Panc1 (cell line): ENCODE measurements at regions not wholly inside any gene's neighbourhood (a gene's known extent, or its start where the extent isn't known, plus 50 kb on each side); places are given as distances from the start of the nearest gene placed in this dataset.

Source experiments
- ATAC-seq: fragments of 200-7000 bp; cut with Tn5 transposase; 2 replicates; pipeline ENCODE4 v1.9.1; 2020; ENCODE audit warnings: mild to moderate bottlenecking, moderate library complexity
- BruUV-seq: library from RNA; stranded (reverse); fragments of 400-500 nt; replicated peaks from 2 replicates; lab custom pipeline; 2021; lab: Mats Ljungman, UMichigan
- CTCF ChIA-PET: fragments of 300-600 bp; sonication (Branson Sonifier 250); formaldehyde crosslinking; loops from one replicate; lab custom pipeline; 2022; ENCODE audit warnings: antibody characterized with exemption; lab: Charles Lee
- POLR2A ChIA-PET: fragments of 300-600 bp; sonication (Branson Sonifier 250); formaldehyde crosslinking; loops from one replicate; lab custom pipeline; 2022; ENCODE audit warnings: antibody characterized with exemption; lab: Charles Lee
- DNase-seq: peaks from one replicate; pipeline ENCODE4 v3.0.0-alpha.2; 2010; ENCODE audit warnings: low read depth, low spot score
- H3K27ac ChIP-seq: 2 replicates; pipeline ENCODE4 v1.5.1; 2011; ENCODE audit warnings: mild to moderate bottlenecking, low read length, inconsistent platforms
- H3K27me3 ChIP-seq: fragments of 200-500 bp; sonication (Bioruptor generic); 2 replicates; pipeline ENCODE4 v1.6.0; 2014; ENCODE audit warnings: low read length, inconsistent platforms; ENCODE audit not compliant: control insufficient read depth, insufficient read depth
- H3K36me3 ChIP-seq: fragments of 200-500 bp; sonication (Bioruptor generic); 2 replicates; pipeline ENCODE4 v1.5.1; 2014; ENCODE audit warnings: inconsistent platforms, mild to moderate bottlenecking, low read length, moderate library complexity; ENCODE audit not compliant: control insufficient read depth, insufficient read depth
- H3K4me1 ChIP-seq: 2 replicates; pipeline ENCODE4 v1.5.1; 2011; ENCODE audit warnings: inconsistent platforms, mild to moderate bottlenecking, low read length, moderate library complexity; ENCODE audit not compliant: control insufficient read depth, insufficient read depth
- H3K4me3 ChIP-seq, 2 experiments: 2 replicates each; pipeline ENCODE4 v1.5.1; 2011 to 2012; ENCODE audit warnings: low read depth in 2 of 2, low read length in 2 of 2, mild to moderate bottlenecking in 2 of 2, inconsistent platforms in 1 of 2, moderate library complexity in 1 of 2
- H3K9me3 ChIP-seq: fragments of 200-500 bp; sonication (Bioruptor generic); 2 replicates; pipeline ENCODE4 v1.5.1; 2014; ENCODE audit warnings: low read depth, mild to moderate bottlenecking, inconsistent platforms, low read length, moderate library complexity; ENCODE audit not compliant: control insufficient read depth, insufficient read depth
- CTCF ChIP-seq: fragments of 450-650 bp; IDR thresholded peaks from 2 replicates; pipeline ENCODE4 v1.5.1; 2017; ENCODE audit warnings: mild to moderate bottlenecking
- POLR2AphosphoS5 ChIP-seq: IDR thresholded peaks from 2 replicates; pipeline ENCODE4 v1.6.1; 2012; ENCODE audit warnings: mild to moderate bottlenecking, low read depth, low read length, moderate library complexity
- REST ChIP-seq, 2 experiments: IDR thresholded peaks; 2 replicates each; pipeline ENCODE4 v1.6.1; 2011 to 2012; ENCODE audit warnings: low read depth in 2 of 2, control low read depth in 1 of 2, low read length in 1 of 2, mild to moderate bottlenecking in 1 of 2, moderate library complexity in 1 of 2; ENCODE audit not compliant: insufficient read depth in 1 of 2
- SIN3A ChIP-seq: IDR thresholded peaks from 2 replicates; pipeline ENCODE4 v1.6.1; 2012; ENCODE audit warnings: low read depth, mild to moderate bottlenecking, low read length, moderate library complexity, borderline replicate concordance; ENCODE audit not compliant: insufficient read depth
- TCF7L2 ChIP-seq: IDR thresholded peaks from 2 replicates; pipeline ENCODE4 v1.6.1; 2011; ENCODE audit warnings: mild to moderate bottlenecking, low read depth, low read length, inconsistent platforms
- in situ Hi-C: cut with HindIII; loops from 2 replicates; pipeline ENCODE4 v1.10.0; 2016; ENCODE audit warnings: low sequenced_read_pairs, low pct_unique_long_range_greater_than_20kb
- intact Hi-C: fragments of 100-400 bp; cut with micrococcal nuclease; formaldehyde crosslinking; loops from one replicate; pipeline ENCODE4 v1.10.0; 2022; ENCODE audit not compliant: unreplicated experiment

- H3K27ac ChIP-seq, result no peak overlapping the region
- BruUV-seq, result no TSS peak
- no peak overlapping the region for H3K4me3 ChIP-seq
- POLR2A ChIA-PET, result no interaction called here
- intact Hi-C loops (no loop called here), in situ Hi-C loops (no loop called here)
- no peaks in the 10 kb centered on the region for H3K4me1 ChIP-seq
- TF ChIP-seq TCF7L2 (no peak), POLR2AphosphoS5 (no peak)
- H3K36me3 ChIP-seq, result no peaks in the 10 kb centered on the region
- DNase-seq (no peak), ATAC-seq (no peak)
- no peaks in the 10 kb centered on the region for H3K27me3 ChIP-seq
- CTCF ChIA-PET, result interaction anchor here (0.6 to 0.7 kb wide), 2 partner anchors 32 to 132 kb away, joined by 3 to 5 read pairs; no protein-coding TSS in a partner anchor
- no peaks in the 10 kb centered on the region for H3K9me3 ChIP-seq
Measured at GRCh38 chr1:113241237-113241636, 149.1 kb upstream of the MAGI3 start.

- POLR2A ChIA-PET, result no interaction called here
- CTCF ChIA-PET, result no interaction called here
- in situ Hi-C loops (no loop called here), intact Hi-C loops (no loop called here)
- Histone ChIP-seq H3K27ac (no peak overlapping the region), H3K4me3 (no peak overlapping the region), H3K27me3 (no peaks in the 10 kb centered on the region), H3K36me3 (no peaks in the 10 kb centered on the region), H3K9me3 (no peaks in the 10 kb centered on the region), H3K4me1 (no peaks in the 10 kb centered on the region)
- DNase-seq (no peak), ATAC-seq (no peak)
- TF ChIP-seq POLR2AphosphoS5 (no peak), TCF7L2 (no peak), REST (IDR thresholded peaks at IDR 0.05; ENCODE audit: insufficient read depth in 1 of 2, low read depth in 2 of 2, low read length in 1 of 2) (no peak), CTCF (no peak), SIN3A (no peak)
- no TSS peak for BruUV-seq
Measured at GRCh38 chr1:113242481-113242880, 147.8 kb upstream of the MAGI3 start.

- no peak for TF ChIP-seq POLR2AphosphoS5
- TF ChIP-seq CTCF, result no peak
- no peak for TF ChIP-seq REST (IDR thresholded peaks at IDR 0.05; ENCODE audit: insufficient read depth in 1 of 2, low read depth in 2 of 2, low read length in 1 of 2)
- no peak for TF ChIP-seq SIN3A
- TF ChIP-seq TCF7L2, result no peak
- ChIA-PET CTCF (no interaction called here), POLR2A (no interaction called here)
- no peaks in the 10 kb centered on the region for H3K36me3 ChIP-seq
- no TSS peak for BruUV-seq
- H3K9me3 ChIP-seq, result no peaks in the 10 kb centered on the region
- H3K4me3 ChIP-seq, result no peak overlapping the region
- no peaks in the 10 kb centered on the region for H3K4me1 ChIP-seq
- H3K27ac ChIP-seq, result no peak overlapping the region
- H3K27me3 ChIP-seq, result no peaks in the 10 kb centered on the region
- intact Hi-C loops (no loop called here), in situ Hi-C loops (no loop called here)
- DNase-seq, result no peak
- no peak for ATAC-seq
Measured at GRCh38 chr1:113243529-113243928, 146.8 kb upstream of the MAGI3 start.
